ENCODE measurements at regions not wholly inside any gene's neighbourhood (a gene's known extent, or its start where the extent isn't known, plus 50 kb on each side); places are given as distances from the start of the nearest gene placed in this dataset.

GRCh38 chr4:170139764-170140163 lies 50.0 kb upstream of the AADAT start:
- WGBS, 2 experiments (ENCODE audit: insufficient coverage in 2 of 2), result 100% methylated on average over 1 of the region's 4 CpGs
- H3K4me3 ChIP-seq (ENCODE audit: extremely low read depth, insufficient read depth, low read length, poor library complexity, severe bottlenecking), result no peak overlapping the region
- no peak overlapping the region for H3K27ac ChIP-seq (ENCODE audit: low read depth, low read length, severe bottlenecking)
- no peaks in the 10 kb centered on the region for H3K36me3 ChIP-seq (ENCODE audit: control insufficient read depth, insufficient read depth, low read length)
- H3K9me3 ChIP-seq (ENCODE audit: control insufficient read depth, low read length), result no peaks in the 10 kb centered on the region
- no peaks in the 10 kb centered on the region for H3K4me1 ChIP-seq (ENCODE audit: control insufficient read depth, insufficient read depth, low read length, poor library complexity, severe bottlenecking)

All from mesodermal cell (in vitro differentiated cells).